CD4-positive, alpha-beta memory T cell (primary cell): ENCODE measurements at regions not wholly inside any gene's neighbourhood (a gene's known extent, or its start where the extent isn't known, plus 50 kb on each side); places are given as distances from the start of the nearest gene placed in this dataset.

Source experiments
- CTCF ChIA-PET: fragments of 350-600 bp; sonication (Branson Sonifier 250); formaldehyde crosslinking; loops from one replicate; lab custom pipeline; 2021; ENCODE audit warnings: inconsistent platforms; ENCODE audit not compliant: partially characterized antibody; lab: Charles Lee
- POLR2A ChIA-PET: fragments of 350-600 bp; sonication (Branson Sonifier 250); formaldehyde crosslinking; loops from one replicate; lab custom pipeline; 2021; ENCODE audit not compliant: partially characterized antibody; lab: Charles Lee
- DNase-seq, 5 donors: peaks; one replicate each; pipeline versions ENCODE4 v3.0.0 to v3.0.0-alpha.2; 2020 to 2022; ENCODE audit warnings: mixed read lengths in 1 of 5
- H3K27ac ChIP-seq: one replicate; pipeline ENCODE4 v1.7.0; 2013; ENCODE audit warnings: low read depth, low read length
- H3K27me3 ChIP-seq: 2 replicates; pipeline ENCODE4 v1.7.0; 2013; ENCODE audit warnings: mild to moderate bottlenecking, low read length, moderate library complexity; ENCODE audit not compliant: insufficient read depth
- H3K36me3 ChIP-seq: 2 replicates; pipeline ENCODE4 v1.7.0; 2013; ENCODE audit warnings: mild to moderate bottlenecking, low read length, moderate library complexity; ENCODE audit not compliant: insufficient read depth
- H3K4me1 ChIP-seq: 2 replicates; pipeline ENCODE4 v1.7.0; 2013; ENCODE audit warnings: mild to moderate bottlenecking, low read length, moderate library complexity; ENCODE audit not compliant: insufficient read depth
- H3K4me3 ChIP-seq, 2 donors: one replicate each; pipeline ENCODE4 v1.7.0; 2013; ENCODE audit warnings: low read length in 2 of 2, mild to moderate bottlenecking in 1 of 2
- H3K9me3 ChIP-seq, 2 donors: one replicate each; pipeline ENCODE4 v1.7.0; 2013; ENCODE audit warnings: low read length in 2 of 2, control low read depth in 1 of 2; ENCODE audit not compliant: control insufficient read depth in 1 of 2
- H3K27ac Mint-ChIP-seq, 7 donors: one replicate each; pipeline ENCODE4 v1.8.0; 2020 to 2021; ENCODE audit warnings: mixed read lengths in 7 of 7, mild to moderate bottlenecking in 6 of 7, inconsistent platforms in 3 of 7, moderate library complexity in 3 of 7
- H3K27me3 Mint-ChIP-seq, 2 donors: one replicate each; pipeline ENCODE4 v1.8.0; 2020 to 2021; ENCODE audit warnings: mixed read lengths in 2 of 2
- H3K36me3 Mint-ChIP-seq, 2 donors: one replicate each; pipeline ENCODE4 v1.8.0; 2020 to 2021; ENCODE audit warnings: mixed read lengths in 2 of 2, inconsistent platforms in 1 of 2, mild to moderate bottlenecking in 1 of 2
- H3K4me1 Mint-ChIP-seq, 4 donors: one replicate each; pipeline ENCODE4 v1.8.0; 2020 to 2021; ENCODE audit warnings: mixed read lengths in 4 of 4, mild to moderate bottlenecking in 1 of 4
- H3K4me3 Mint-ChIP-seq, 8 donors: one replicate each; pipeline ENCODE4 v1.8.0; 2020 to 2021; ENCODE audit warnings: mixed read lengths in 8 of 8, mild to moderate bottlenecking in 7 of 8, moderate library complexity in 6 of 8, inconsistent platforms in 3 of 8
- H3K9me3 Mint-ChIP-seq, 8 donors: one replicate each; pipeline ENCODE4 v1.8.0; 2020 to 2021; ENCODE audit warnings: mixed read lengths in 8 of 8, mild to moderate bottlenecking in 5 of 8, inconsistent platforms in 3 of 8, moderate library complexity in 1 of 8
- intact Hi-C: fragments of 100-400 bp; cut with micrococcal nuclease; formaldehyde crosslinking; loops from one replicate; pipeline ENCODE4 v1.15.1; 2023

- Histone ChIP-seq H3K36me3 (no peaks in the 10 kb centered on the region), H3K4me3 (no peak overlapping the region), H3K9me3 (no peaks in the 10 kb centered on the region), H3K4me1 (no peaks in the 10 kb centered on the region), H3K27me3 (no peaks in the 10 kb centered on the region), H3K27ac (no peak overlapping the region)
- intact Hi-C loops, result no loop called here
- Mint-ChIP-seq H3K9me3 (peaks cover 0 to 4% (median 0%) of the 10 kb centered on the region in 8 donors), H3K27me3 (peaks cover 10 to 12% of the 10 kb centered on the region in 2 donors), H3K4me3 (no peak overlapping the region), H3K36me3 (no peaks in the 10 kb centered on the region), H3K4me1 (no peaks in the 10 kb centered on the region), H3K27ac (no peak overlapping the region)
- ChIA-PET POLR2A (no interaction called here), CTCF (no interaction called here)
- no peak for DNase-seq
Measured at GRCh38 chr13:26831336-26831908, 70.8 kb upstream of the GPR12 start.

GRCh38 chr13:26829716-26830115, 69.1 kb upstream of the GPR12 start:
- H3K9me3 Mint-ChIP-seq, result peaks cover 0 to 4% (median 0%) of the 10 kb centered on the region in 8 donors
- H3K9me3 ChIP-seq, result no peaks in the 10 kb centered on the region
- no peaks in the 10 kb centered on the region for H3K4me1 Mint-ChIP-seq
- no peak overlapping the region for H3K4me3 Mint-ChIP-seq
- H3K27ac ChIP-seq, result no peak overlapping the region
- H3K36me3 ChIP-seq, result no peaks in the 10 kb centered on the region
- no peak for DNase-seq
- H3K27ac Mint-ChIP-seq, result no peak overlapping the region
- peaks cover 5 to 7% of the 10 kb centered on the region in 2 donors for H3K27me3 Mint-ChIP-seq
- no peaks in the 10 kb centered on the region for H3K36me3 Mint-ChIP-seq
- intact Hi-C loops, result no loop called here
- ChIA-PET CTCF (no interaction called here), POLR2A (no interaction called here)
- no peaks in the 10 kb centered on the region for H3K27me3 ChIP-seq
- no peaks in the 10 kb centered on the region for H3K4me1 ChIP-seq
- no peak overlapping the region for H3K4me3 ChIP-seq

- intact Hi-C loops, result no loop called here
- Mint-ChIP-seq H3K36me3 (no peaks in the 10 kb centered on the region), H3K27me3 (peaks cover 0 to 9% of the 10 kb centered on the region in 2 donors), H3K4me3 (no peak overlapping the region), H3K4me1 (no peaks in the 10 kb centered on the region), H3K27ac (no peak overlapping the region), H3K9me3 (peaks cover 0 to 4% (median 0%) of the 10 kb centered on the region in 8 donors)
- no peak overlapping the region for H3K27ac ChIP-seq
- H3K9me3 ChIP-seq, result no peaks in the 10 kb centered on the region
- no peaks in the 10 kb centered on the region for H3K4me1 ChIP-seq
- H3K27me3 ChIP-seq, result no peaks in the 10 kb centered on the region
- ChIA-PET POLR2A (no interaction called here), CTCF (no interaction called here)
- no peaks in the 10 kb centered on the region for H3K36me3 ChIP-seq
- no peak overlapping the region for H3K4me3 ChIP-seq
- no peak for DNase-seq
Measured at GRCh38 chr13:26824581-26824980, 64.0 kb upstream of the GPR12 start.

- no peaks in the 10 kb centered on the region for H3K27me3 ChIP-seq
- Mint-ChIP-seq H3K27ac (no peak overlapping the region), H3K4me1 (no peaks in the 10 kb centered on the region), H3K4me3 (no peak overlapping the region), H3K27me3 (peaks cover 0 to 8% of the 10 kb centered on the region in 2 donors), H3K36me3 (no peaks in the 10 kb centered on the region), H3K9me3 (no peaks in the 10 kb centered on the region)
- ChIA-PET POLR2A (no interaction called here), CTCF (no interaction called here)
- H3K4me1 ChIP-seq, result no peaks in the 10 kb centered on the region
- intact Hi-C loops, result no loop called here
- no peaks in the 10 kb centered on the region for H3K9me3 ChIP-seq
- no peak overlapping the region for H3K27ac ChIP-seq
- no peak for DNase-seq
- H3K4me3 ChIP-seq, result no peak overlapping the region
- H3K36me3 ChIP-seq, result no peaks in the 10 kb centered on the region
Measured at GRCh38 chr13:26822146-26822545, 61.6 kb upstream of the GPR12 start.

- Mint-ChIP-seq H3K27me3 (peaks cover 0 to 5% of the 10 kb centered on the region in 2 donors), H3K27ac (no peak overlapping the region), H3K36me3 (no peaks in the 10 kb centered on the region), H3K4me1 (no peaks in the 10 kb centered on the region), H3K4me3 (no peak overlapping the region), H3K9me3 (no peaks in the 10 kb centered on the region)
- intact Hi-C loops, result no loop called here
- ChIA-PET CTCF (no interaction called here), POLR2A (no interaction called here)
- Histone ChIP-seq H3K27ac (no peak overlapping the region), H3K27me3 (no peaks in the 10 kb centered on the region), H3K36me3 (no peaks in the 10 kb centered on the region), H3K4me3 (no peak overlapping the region), H3K4me1 (no peaks in the 10 kb centered on the region), H3K9me3 (no peaks in the 10 kb centered on the region)
- DNase-seq, result no peak
Measured at GRCh38 chr13:26821672-26822071, 61.1 kb upstream of the GPR12 start.

GRCh38 chr13:26820871-26821270, 60.3 kb upstream of the GPR12 start:
- Histone ChIP-seq H3K4me3 (no peak overlapping the region), H3K4me1 (no peaks in the 10 kb centered on the region), H3K27me3 (no peaks in the 10 kb centered on the region), H3K9me3 (no peaks in the 10 kb centered on the region), H3K36me3 (no peaks in the 10 kb centered on the region), H3K27ac (no peak overlapping the region)
- H3K9me3 Mint-ChIP-seq, result no peaks in the 10 kb centered on the region
- H3K4me3 Mint-ChIP-seq, result no peak overlapping the region
- no peaks in the 10 kb centered on the region for H3K36me3 Mint-ChIP-seq
- ChIA-PET CTCF (no interaction called here), POLR2A (no interaction called here)
- DNase-seq, result no peak
- H3K4me1 Mint-ChIP-seq, result no peaks in the 10 kb centered on the region
- peaks cover 0 to 5% of the 10 kb centered on the region in 2 donors for H3K27me3 Mint-ChIP-seq
- no peak overlapping the region for H3K27ac Mint-ChIP-seq
- intact Hi-C loops, result no loop called here

- H3K27me3 ChIP-seq, result no peaks in the 10 kb centered on the region
- Mint-ChIP-seq H3K27ac (no peak overlapping the region), H3K4me1 (no peaks in the 10 kb centered on the region), H3K36me3 (no peaks in the 10 kb centered on the region), H3K27me3 (peaks cover 4 to 9% of the 10 kb centered on the region in 2 donors), H3K9me3 (no peaks in the 10 kb centered on the region), H3K4me3 (no peak overlapping the region)
- H3K36me3 ChIP-seq, result no peaks in the 10 kb centered on the region
- POLR2A ChIA-PET, result no interaction called here
- CTCF ChIA-PET, result no interaction called here
- no peak overlapping the region for H3K27ac ChIP-seq
- no peaks in the 10 kb centered on the region for H3K9me3 ChIP-seq
- intact Hi-C loops, result no loop called here
- no peak overlapping the region for H3K4me3 ChIP-seq
- no peak for DNase-seq
- no peaks in the 10 kb centered on the region for H3K4me1 ChIP-seq
Measured at GRCh38 chr13:26819046-26819445, 58.5 kb upstream of the GPR12 start.

- H3K36me3 ChIP-seq, result no peaks in the 10 kb centered on the region
- H3K4me1 ChIP-seq, result no peaks in the 10 kb centered on the region
- intact Hi-C loops, result no loop called here
- no peak overlapping the region for H3K27ac ChIP-seq
- no peaks in the 10 kb centered on the region for H3K36me3 Mint-ChIP-seq
- H3K4me3 ChIP-seq, result no peak overlapping the region
- peaks cover 6 to 15% of the 10 kb centered on the region in 2 donors for H3K27me3 Mint-ChIP-seq
- no peaks in the 10 kb centered on the region for H3K9me3 Mint-ChIP-seq
- H3K4me3 Mint-ChIP-seq, result no peak overlapping the region
- H3K27me3 ChIP-seq, result no peaks in the 10 kb centered on the region
- H3K4me1 Mint-ChIP-seq, result no peaks in the 10 kb centered on the region
- POLR2A ChIA-PET, result no interaction called here
- no peak for DNase-seq
- no peak overlapping the region for H3K27ac Mint-ChIP-seq
- CTCF ChIA-PET, result no interaction called here
- no peaks in the 10 kb centered on the region for H3K9me3 ChIP-seq
Measured at GRCh38 chr13:26816881-26817280, 56.3 kb upstream of the GPR12 start.
